AG10803 (cell line): ENCODE measurements at regions not wholly inside any gene's neighbourhood (a gene's known extent, or its start where the extent isn't known, plus 50 kb on each side); places are given as distances from the start of the nearest gene placed in this dataset.

Experiments
- DNase-seq: peaks from one replicate; pipeline ENCODE4 v3.0.0; 2010; ENCODE audit warnings: low read depth
- H3K4me3 ChIP-seq: 2 replicates; pipeline ENCODE4 v1.5.1; 2011; ENCODE audit warnings: mild to moderate bottlenecking, low read length, control low read depth
- CTCF ChIP-seq: conservative IDR thresholded peaks from 2 replicates; pipeline ENCODE4 v1.5.1; 2011; ENCODE audit warnings: mild to moderate bottlenecking, low read length, control low read depth, inconsistent platforms

GRCh38 chr9:111195766-111196165 is 134.3 kb downstream of the OR2K2 start:
- no peak for TF ChIP-seq CTCF
- peak; percentile 13 for DNase-seq
- no peak overlapping the region for H3K4me3 ChIP-seq

- H3K4me3 ChIP-seq = no peak overlapping the region
- no peak for TF ChIP-seq CTCF
- DNase-seq = no peak
Measured at GRCh38 chr9:111193095-111193494, 136.9 kb downstream of the OR2K2 start.

- no peak overlapping the region for H3K4me3 ChIP-seq
- no peak for TF ChIP-seq CTCF
- no peak for DNase-seq
Measured at GRCh38 chr9:111192650-111193049, 137.4 kb downstream of the OR2K2 start.

GRCh38 chr9:111190347-111190746 is 139.7 kb downstream of the OR2K2 start:
- no peak for DNase-seq
- H3K4me3 ChIP-seq = no peak overlapping the region
- TF ChIP-seq CTCF = no peak

DNA sequence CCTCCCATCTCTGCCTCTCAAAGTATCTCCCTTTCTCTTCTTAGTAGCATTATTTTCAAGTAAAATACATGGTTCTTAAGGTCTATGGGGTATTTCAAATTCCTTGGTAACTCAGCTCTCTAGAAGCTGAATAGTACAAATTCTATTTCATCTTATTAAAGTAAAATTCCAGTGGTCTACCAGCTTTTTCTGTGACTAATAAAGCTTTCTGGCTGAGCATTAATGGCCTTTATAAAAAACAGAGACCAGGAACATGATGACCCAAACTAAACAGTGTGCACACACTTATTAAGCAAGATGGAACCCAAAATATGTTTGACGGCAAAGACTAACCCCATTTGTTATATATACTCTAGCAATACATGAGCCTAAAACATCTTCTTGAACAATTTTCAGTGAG is 142.6 kb downstream of the OR2K2 start:
- peak; percentile 44 for DNase-seq
- no peak overlapping the region for H3K4me3 ChIP-seq
- TF ChIP-seq CTCF = no peak

DNA sequence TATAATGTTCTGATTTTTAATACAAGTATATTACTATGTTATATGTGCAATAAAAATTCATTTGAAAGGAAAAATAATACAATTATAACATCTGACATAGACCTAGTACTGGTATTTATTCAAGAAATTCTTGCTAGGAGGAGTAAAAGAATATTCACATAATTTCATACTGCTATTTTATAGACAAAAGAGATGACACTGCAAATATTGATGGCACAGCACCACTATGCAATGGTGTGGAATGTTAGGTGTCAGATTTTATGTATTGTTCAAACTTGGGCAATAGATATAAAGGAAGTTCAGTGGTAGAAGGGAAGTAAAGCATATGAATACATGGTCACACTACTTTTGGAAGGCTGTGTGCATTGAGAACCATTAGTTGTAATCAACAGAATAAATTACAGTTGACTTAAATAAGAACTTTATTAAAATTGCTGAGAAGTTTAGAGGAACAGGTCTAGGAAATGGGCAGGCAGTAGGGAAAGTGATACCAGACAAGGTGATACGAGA is 143.9 kb downstream of the OR2K2 start:
- no peak for TF ChIP-seq CTCF
- no peak for DNase-seq
- no peak overlapping the region for H3K4me3 ChIP-seq

- peak; percentile 54 for DNase-seq
- TF ChIP-seq CTCF = no peak
Measured at GRCh38 chr9:111180811-111181210, 142.5 kb upstream of the LPAR1 start.

More at GRCh38 chr9:111180811-111181210, 142.5 kb upstream of the LPAR1 start:
- H3K4me3 ChIP-seq = no peak overlapping the region
